Stomach (tissue), 8 donors: ENCODE measurements at regions not wholly inside any gene's neighbourhood (a gene's known extent, or its start where the extent isn't known, plus 50 kb on each side); places are given as distances from the start of the nearest gene placed in this dataset.

Source experiments
- DNase-seq, 2 donors: peaks; one replicate each; pipeline versions ENCODE4 v3.0.0 to v3.0.0-alpha.2; 2013 to 2019
- H3K27ac ChIP-seq, 5 donors: fragments of 200-600 bp in 4 of 5; sonication (generic) in 4 of 5; one replicate each; pipeline ENCODE4 v1.5.1; 2013 to 2019; ENCODE audit warnings: mild to moderate bottlenecking in 1 of 5, moderate library complexity in 1 of 5
- H3K27me3 ChIP-seq, 3 donors: fragments of 200-600 bp; sonication (generic); one replicate each; pipeline ENCODE4 v1.5.1; 2017 to 2019; ENCODE audit warnings: mixed run types in 1 of 3
- H3K36me3 ChIP-seq, 4 donors: fragments of 200-600 bp; sonication (generic); 1 replicate in 3 of 4; 2 replicates in 1 of 4; pipeline ENCODE4 v1.5.1; 2016 to 2019
- H3K4me1 ChIP-seq, 4 donors: fragments of 200-600 bp; sonication (generic); one replicate each; pipeline ENCODE4 v1.5.1; 2016 to 2019
- H3K4me3 ChIP-seq, 4 donors: fragments of 200-600 bp; sonication (generic) in 3 of 4; one replicate each; pipeline ENCODE4 v1.5.1; 2016 to 2019; ENCODE audit warnings: mild to moderate bottlenecking in 1 of 4
- H3K9me3 ChIP-seq, 4 donors: fragments of 200-600 bp; sonication (generic); one replicate each; pipeline ENCODE4 v1.5.1; 2016 to 2019
- EP300 ChIP-seq: sonication (generic); formaldehyde crosslinking; IDR thresholded peaks from one replicate; pipeline ENCODE4 v1.6.1; 2017; ENCODE audit warnings: antibody characterized with exemption
- POLR2A ChIP-seq, 4 donors: fragments of 450-650 bp; IDR thresholded peaks; one replicate each; pipeline ENCODE4 v1.6.1; 2016; ENCODE audit warnings: antibody characterized with exemption in 4 of 4, control low read depth in 2 of 4, mild to moderate bottlenecking in 1 of 4, moderate library complexity in 1 of 4
- POLR2AphosphoS5 ChIP-seq, 3 donors: sonication (generic); formaldehyde crosslinking; IDR thresholded peaks; one replicate each; pipeline ENCODE4 v1.6.1; 2016; ENCODE audit warnings: antibody characterized with exemption in 3 of 3
- WGBS, 5 donors: extraction: QIAGEN DNeasy Blood & Tissue Kit in 3 of 5; methylation state at CpG; one replicate each; pipeline versions ENCODE4 v1.1.5 to v1.1.7; 2013 to 2018; 5-methylcytosine and 5-hydroxymethylcytosine counted together
- intact Hi-C: fragments of 100-400 bp; cut with DNase I; formaldehyde crosslinking; loops from one replicate; pipeline ENCODE4 v1.15.1; 2023; ENCODE audit warnings: low total_unique reads
- TF ChIP-seq, protein P1 (sequence below), 7 experiments: fragments of 450-650 bp in 4 of 7; fragments of 200-600 bp in 3 of 7; sonication (generic) in 3 of 7; IDR thresholded peaks; one replicate each; pipeline ENCODE4 v1.5.1; 2016 to 2019; ENCODE audit warnings: antibody characterized with exemption in 7 of 7, control low read depth in 2 of 7, mild to moderate bottlenecking in 1 of 7
- donor health status: healthy with polysubstance abuse.
- donor health status: Bipolar disorder and iron deficiency.
- donor health status: healthy.

DNA sequence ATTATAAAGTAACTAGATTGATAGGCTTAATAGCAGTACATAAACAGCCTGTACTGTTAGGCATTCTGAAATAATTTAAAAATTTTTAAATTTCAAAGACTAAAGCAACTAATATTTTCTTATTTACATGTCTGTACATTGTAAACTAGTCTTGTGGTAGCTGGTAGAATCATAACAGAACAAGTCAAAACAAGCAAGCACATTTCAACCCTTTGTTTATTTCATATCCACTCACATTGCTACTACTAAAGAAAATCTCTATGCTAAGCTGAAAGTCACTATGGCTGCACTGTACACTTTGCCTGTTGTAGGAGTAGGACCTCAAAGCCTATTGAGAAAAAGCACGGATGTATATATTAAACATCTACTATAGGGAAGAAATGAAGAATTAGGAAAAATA is 738.2 kb upstream of the ADGRL4 start:
- WGBS, 5 donors: 73 to 98% (median 89%) methylated on average over 1 of the region's 1 CpG
- no peak for DNase-seq
- TF ChIP-seq POLR2A (IDR thresholded peaks at IDR 0.05): no peak
- no peak for TF ChIP-seq EP300
- TF ChIP-seq POLR2AphosphoS5 (IDR thresholded peaks at IDR 0.05): no peak
- TF ChIP-seq, protein P1, sequence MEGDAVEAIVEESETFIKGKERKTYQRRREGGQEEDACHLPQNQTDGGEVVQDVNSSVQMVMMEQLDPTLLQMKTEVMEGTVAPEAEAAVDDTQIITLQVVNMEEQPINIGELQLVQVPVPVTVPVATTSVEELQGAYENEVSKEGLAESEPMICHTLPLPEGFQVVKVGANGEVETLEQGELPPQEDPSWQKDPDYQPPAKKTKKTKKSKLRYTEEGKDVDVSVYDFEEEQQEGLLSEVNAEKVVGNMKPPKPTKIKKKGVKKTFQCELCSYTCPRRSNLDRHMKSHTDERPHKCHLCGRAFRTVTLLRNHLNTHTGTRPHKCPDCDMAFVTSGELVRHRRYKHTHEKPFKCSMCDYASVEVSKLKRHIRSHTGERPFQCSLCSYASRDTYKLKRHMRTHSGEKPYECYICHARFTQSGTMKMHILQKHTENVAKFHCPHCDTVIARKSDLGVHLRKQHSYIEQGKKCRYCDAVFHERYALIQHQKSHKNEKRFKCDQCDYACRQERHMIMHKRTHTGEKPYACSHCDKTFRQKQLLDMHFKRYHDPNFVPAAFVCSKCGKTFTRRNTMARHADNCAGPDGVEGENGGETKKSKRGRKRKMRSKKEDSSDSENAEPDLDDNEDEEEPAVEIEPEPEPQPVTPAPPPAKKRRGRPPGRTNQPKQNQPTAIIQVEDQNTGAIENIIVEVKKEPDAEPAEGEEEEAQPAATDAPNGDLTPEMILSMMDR (IDR thresholded peaks at IDR 0.05): no peak
- Histone ChIP-seq H3K27ac (no peak overlapping the region), H3K9me3 (no peaks in the 10 kb centered on the region), H3K27me3 (no peaks in the 10 kb centered on the region), H3K36me3 (no peaks in the 10 kb centered on the region), H3K4me3 (no peak overlapping the region), H3K4me1 (no peaks in the 10 kb centered on the region)
- intact Hi-C loops: no loop called here

DNA sequence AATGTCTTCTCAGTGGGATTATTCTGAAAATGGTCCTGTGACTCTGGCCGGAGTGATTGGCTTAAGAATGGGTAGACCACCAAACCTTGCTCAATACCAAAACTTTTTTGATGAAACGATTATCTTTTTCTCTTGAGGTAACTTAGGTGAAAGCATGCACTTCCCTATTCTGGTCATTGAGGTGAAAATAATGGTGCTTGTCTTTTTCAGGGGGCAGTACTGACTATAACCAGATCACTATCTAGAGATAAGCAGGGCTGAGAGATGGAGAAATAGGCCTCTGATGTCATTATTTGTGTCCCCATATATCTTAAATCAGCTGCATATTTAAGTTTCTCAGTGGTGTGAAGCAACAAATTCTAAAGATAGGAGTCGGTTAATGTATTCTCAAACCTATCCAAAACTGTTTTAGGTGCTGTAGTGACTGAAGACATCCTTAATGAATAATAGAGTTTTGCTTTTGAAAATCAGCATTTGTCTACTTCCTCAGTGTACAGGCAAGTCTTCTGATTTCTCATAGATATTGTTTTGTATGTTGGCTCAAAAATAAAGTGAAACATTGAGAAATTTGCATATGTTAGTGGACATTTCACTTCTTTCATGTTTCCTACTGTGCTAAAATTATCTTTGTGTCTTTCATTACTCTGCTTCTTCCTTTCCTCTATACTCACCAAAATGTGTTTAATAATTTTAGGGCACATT is 735.3 kb upstream of the ADGRL4 start:
- H3K36me3 ChIP-seq: no peaks in the 10 kb centered on the region
- no peak overlapping the region for H3K4me3 ChIP-seq
- intact Hi-C loops: no loop called here
- DNase-seq: no peak
- TF ChIP-seq, protein P1 (IDR thresholded peaks at IDR 0.05): no peak
- no peaks in the 10 kb centered on the region for H3K4me1 ChIP-seq
- no peak overlapping the region for H3K27ac ChIP-seq
- H3K9me3 ChIP-seq: peaks cover 0 to 5% (median 0%) of the 10 kb centered on the region in 4 donors
- H3K27me3 ChIP-seq: no peaks in the 10 kb centered on the region
- 77 to 87% (median 86%) methylated on average over 3 of the region's 3 CpGs for WGBS, 5 donors

DNA sequence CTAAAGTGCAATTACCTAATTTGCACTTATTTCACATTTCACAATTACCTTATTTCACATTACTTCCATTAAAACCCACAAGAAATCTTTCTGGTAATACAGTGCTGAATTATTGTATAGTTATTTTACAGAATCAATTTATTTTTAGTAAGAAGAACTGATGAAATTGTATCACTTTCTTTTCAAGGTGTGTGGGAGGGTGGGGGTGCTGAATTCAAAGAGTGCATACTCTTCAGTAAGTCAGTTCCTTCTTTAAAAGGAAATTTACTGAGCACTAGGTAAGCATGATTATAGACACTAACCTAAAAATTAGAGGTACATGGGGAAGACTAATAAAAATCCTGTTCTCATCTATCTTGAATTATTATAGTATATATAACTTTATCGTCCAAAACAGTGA is 731.6 kb upstream of the ADGRL4 start:
- no peak for DNase-seq
- H3K9me3 ChIP-seq: peaks cover 0 to 15% (median 2%) of the 10 kb centered on the region in 4 donors
- H3K4me3 ChIP-seq: no peak overlapping the region
- H3K4me1 ChIP-seq: no peaks in the 10 kb centered on the region
- WGBS, 5 donors: 78 to 98% (median 96%) methylated on average over 1 of the region's 1 CpG
- intact Hi-C loops: no loop called here
- TF ChIP-seq, protein P1 (IDR thresholded peaks at IDR 0.05): no peak
- TF ChIP-seq EP300 (no peak), POLR2A (IDR thresholded peaks at IDR 0.05) (no peak), POLR2AphosphoS5 (IDR thresholded peaks at IDR 0.05) (no peak)
- no peaks in the 10 kb centered on the region for H3K36me3 ChIP-seq
- no peak overlapping the region for H3K27ac ChIP-seq
- no peaks in the 10 kb centered on the region for H3K27me3 ChIP-seq

DNA sequence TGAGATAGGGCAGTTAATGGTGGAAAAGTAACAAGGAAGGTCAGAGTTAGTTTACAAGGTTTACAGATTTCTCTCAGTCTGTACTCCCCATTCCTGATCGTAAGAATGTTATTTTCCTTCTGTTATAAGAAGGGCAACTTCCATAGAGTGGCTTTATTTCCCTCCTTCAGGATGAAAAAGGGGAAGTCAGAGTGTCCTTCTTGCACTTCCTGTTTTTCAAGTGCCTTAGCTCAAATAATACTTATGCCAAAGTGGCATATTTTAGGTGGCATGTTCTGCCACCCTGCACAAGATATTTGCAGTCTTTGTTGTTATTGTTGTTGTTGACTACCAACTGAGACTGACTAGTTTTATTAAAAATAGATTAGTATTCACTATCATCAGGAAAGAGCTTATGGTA is 730.7 kb upstream of the ADGRL4 start:
- TF ChIP-seq, protein P1 (IDR thresholded peaks at IDR 0.05): no peak
- TF ChIP-seq POLR2A (IDR thresholded peaks at IDR 0.05): no peak
- TF ChIP-seq EP300: no peak
- no peak for TF ChIP-seq POLR2AphosphoS5 (IDR thresholded peaks at IDR 0.05)

More for the DNA sequence above, 730.7 kb upstream of the ADGRL4 start:
- Histone ChIP-seq H3K9me3 (peaks cover 0 to 15% (median 2%) of the 10 kb centered on the region in 4 donors), H3K27ac (no peak overlapping the region), H3K27me3 (no peaks in the 10 kb centered on the region), H3K4me1 (no peaks in the 10 kb centered on the region), H3K36me3 (no peaks in the 10 kb centered on the region), H3K4me3 (no peak overlapping the region)
- intact Hi-C loops: no loop called here
- no peak for DNase-seq
- WGBS, 5 donors: 84 to 97% (median 94%) methylated on average over 1 of the region's 1 CpG
